Adrenal gland (tissue), 9 donors: ENCODE measurements at regions not wholly inside any gene's neighbourhood (a gene's known extent, or its start where the extent isn't known, plus 50 kb on each side); places are given as distances from the start of the nearest gene placed in this dataset.

ENCODE experiments used
- DNase-seq, 7 donors: peaks; one replicate each; pipeline ENCODE4 v3.0.0-alpha.2; 2019 to 2020
- H3K27ac ChIP-seq, 5 donors: fragments of 200-600 bp; sonication (generic) in 4 of 5; 1 replicate in 3 of 5; 2 replicates in 2 of 5; pipeline versions ENCODE4 v1.5.1 to v1.8.0; 2016 to 2020; ENCODE audit warnings: mild to moderate bottlenecking in 1 of 5
- H3K27me3 ChIP-seq: fragments of 200-600 bp; 2 replicates; pipeline ENCODE4 v1.8.0; 2021
- H3K36me3 ChIP-seq, 2 donors: fragments of 200-600 bp; replicated peaks in 1 of 2; 1 replicate in 1 of 2; 2 replicates in 1 of 2; pipeline versions ENCODE4 v1.5.1 to v1.8.0; 2018 to 2022
- H3K4me1 ChIP-seq, 2 donors: fragments of 200-600 bp; replicated peaks in 1 of 2; 1 replicate in 1 of 2; 2 replicates in 1 of 2; pipeline versions ENCODE4 v1.5.1 to v1.8.0; 2018 to 2021
- H3K4me3 ChIP-seq, 4 donors: fragments of 200-600 bp; sonication (generic) in 3 of 4; one replicate each; pipeline ENCODE4 v1.5.1; 2016 to 2018
- H3K9me3 ChIP-seq, 3 donors: fragments of 200-600 bp; sonication (generic) in 1 of 3; replicated peaks in 1 of 3; 1 replicate in 2 of 3; 2 replicates in 1 of 3; pipeline versions ENCODE4 v1.5.1 to v1.8.0; 2016 to 2021
- POLR2A ChIP-seq, 2 donors: fragments of 450-650 bp; IDR thresholded peaks; one replicate each; pipeline ENCODE4 v1.6.1; 2017; ENCODE audit warnings: antibody characterized with exemption in 2 of 2, mild to moderate bottlenecking in 2 of 2, moderate library complexity in 1 of 2
- WGBS, 4 donors: extraction: QIAGEN DNeasy Blood & Tissue Kit in 2 of 4; methylation state at CpG; one replicate each; pipeline versions ENCODE4 v1.1.5 to v1.1.7; 2013 to 2017; 5-methylcytosine and 5-hydroxymethylcytosine counted together
- intact Hi-C, 2 donors: fragments of 100-400 bp; cut with DNase I; formaldehyde crosslinking; loops; one replicate each; pipeline versions ENCODE4 v1.14.1 to v1.15.0; 2022 to 2023
- TF ChIP-seq, protein P1 (sequence below), 6 experiments: fragments of 450-650 bp in 4 of 6; fragments of 200-600 bp in 2 of 6; sonication (generic) in 1 of 6; IDR thresholded peaks; 1 replicate in 5 of 6; 2 replicates in 1 of 6; pipeline versions ENCODE4 v1.5.1 to v1.8.0; 2016 to 2021; ENCODE audit warnings: antibody characterized with exemption in 6 of 6, mild to moderate bottlenecking in 2 of 6, moderate library complexity in 1 of 6
- donor health status: healthy with polysubstance abuse.
- donor health status: Bipolar disorder and iron deficiency.
- donor health status: DM: yes; HTN: yes; CAD: no.
- donor health status: DM: no; HTN: no; CAD: no.
- donor health status: DM: no; HTN: no; CAD: no.

DNA sequence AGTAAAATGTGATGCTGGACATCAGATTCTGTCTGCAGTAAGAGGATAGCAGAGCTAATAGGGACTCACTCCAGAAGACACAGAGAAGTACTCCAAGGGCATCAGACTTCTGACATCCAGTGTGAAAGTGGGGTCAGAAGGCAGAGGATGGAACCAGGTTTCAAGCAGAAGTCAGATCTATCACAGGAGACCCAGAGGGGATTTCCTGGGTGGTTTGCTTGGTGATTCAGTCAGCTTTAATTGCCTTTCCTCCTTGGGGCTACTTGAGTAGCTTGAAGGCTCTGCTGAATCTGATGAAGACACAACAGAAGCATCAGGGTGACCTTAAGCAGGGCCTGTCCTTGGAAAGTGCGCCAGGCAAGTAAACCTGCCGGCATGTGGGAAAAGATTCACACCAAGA is 300.6 kb downstream of the COG6 start:
- Histone ChIP-seq H3K4me1 (no peaks in the 10 kb centered on the region), H3K27ac (no peak overlapping the region), H3K4me3 (no peak overlapping the region), H3K27me3 (no peaks in the 10 kb centered on the region), H3K9me3 (no peaks in the 10 kb centered on the region), H3K36me3 (no peaks in the 10 kb centered on the region)
- TF ChIP-seq POLR2A (IDR thresholded peaks at IDR 0.05): no peak
- TF ChIP-seq, protein P1, sequence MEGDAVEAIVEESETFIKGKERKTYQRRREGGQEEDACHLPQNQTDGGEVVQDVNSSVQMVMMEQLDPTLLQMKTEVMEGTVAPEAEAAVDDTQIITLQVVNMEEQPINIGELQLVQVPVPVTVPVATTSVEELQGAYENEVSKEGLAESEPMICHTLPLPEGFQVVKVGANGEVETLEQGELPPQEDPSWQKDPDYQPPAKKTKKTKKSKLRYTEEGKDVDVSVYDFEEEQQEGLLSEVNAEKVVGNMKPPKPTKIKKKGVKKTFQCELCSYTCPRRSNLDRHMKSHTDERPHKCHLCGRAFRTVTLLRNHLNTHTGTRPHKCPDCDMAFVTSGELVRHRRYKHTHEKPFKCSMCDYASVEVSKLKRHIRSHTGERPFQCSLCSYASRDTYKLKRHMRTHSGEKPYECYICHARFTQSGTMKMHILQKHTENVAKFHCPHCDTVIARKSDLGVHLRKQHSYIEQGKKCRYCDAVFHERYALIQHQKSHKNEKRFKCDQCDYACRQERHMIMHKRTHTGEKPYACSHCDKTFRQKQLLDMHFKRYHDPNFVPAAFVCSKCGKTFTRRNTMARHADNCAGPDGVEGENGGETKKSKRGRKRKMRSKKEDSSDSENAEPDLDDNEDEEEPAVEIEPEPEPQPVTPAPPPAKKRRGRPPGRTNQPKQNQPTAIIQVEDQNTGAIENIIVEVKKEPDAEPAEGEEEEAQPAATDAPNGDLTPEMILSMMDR (IDR thresholded peaks at IDR 0.05): no peak
- WGBS, 4 donors: 74 to 85% (median 76%) methylated on average over 2 of the region's 2 CpGs
- intact Hi-C loops: no loop called here
- DNase-seq: no peak

DNA sequence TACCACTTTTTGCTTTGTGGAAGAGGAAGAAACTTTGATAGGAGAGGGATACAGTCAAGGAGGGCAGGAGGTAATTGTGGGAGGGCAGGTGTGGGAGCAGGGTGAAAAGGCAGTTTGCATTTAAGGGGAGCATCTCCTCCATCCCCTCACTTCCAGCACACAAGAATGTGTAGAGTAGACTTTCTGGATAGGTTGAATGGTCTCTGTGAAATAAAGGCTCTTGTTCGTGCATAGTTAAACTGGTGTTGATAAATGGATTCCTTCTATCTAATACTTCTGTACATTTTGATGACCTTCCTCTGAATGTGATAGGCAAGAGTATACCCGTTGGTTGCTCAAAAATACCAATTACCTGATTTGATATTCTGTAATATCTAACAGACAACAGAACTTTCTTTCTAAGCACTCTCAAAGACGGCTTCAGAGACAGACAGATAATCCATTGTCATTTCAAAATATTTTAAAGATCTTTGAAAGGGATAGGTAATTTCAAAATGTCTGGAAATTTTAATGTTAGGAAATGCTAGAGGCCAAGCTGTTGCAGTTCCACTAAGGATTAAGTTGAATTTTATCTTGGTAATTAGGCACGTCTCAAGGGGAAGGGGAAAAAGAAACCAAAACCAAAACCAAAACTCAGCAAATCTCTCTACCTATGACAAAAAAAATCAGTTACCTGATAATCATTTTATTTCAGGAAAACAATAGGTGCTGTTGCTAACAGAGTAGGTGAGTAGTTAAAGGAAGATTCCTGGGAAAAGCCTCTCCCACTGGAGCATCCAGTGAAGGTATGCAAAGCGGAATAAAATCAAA is 302.6 kb downstream of the COG6 start:
- intact Hi-C loops: no loop called here
- TF ChIP-seq, protein P1 (IDR thresholded peaks at IDR 0.05): no peak
- TF ChIP-seq POLR2A (IDR thresholded peaks at IDR 0.05): no peak

DNA sequence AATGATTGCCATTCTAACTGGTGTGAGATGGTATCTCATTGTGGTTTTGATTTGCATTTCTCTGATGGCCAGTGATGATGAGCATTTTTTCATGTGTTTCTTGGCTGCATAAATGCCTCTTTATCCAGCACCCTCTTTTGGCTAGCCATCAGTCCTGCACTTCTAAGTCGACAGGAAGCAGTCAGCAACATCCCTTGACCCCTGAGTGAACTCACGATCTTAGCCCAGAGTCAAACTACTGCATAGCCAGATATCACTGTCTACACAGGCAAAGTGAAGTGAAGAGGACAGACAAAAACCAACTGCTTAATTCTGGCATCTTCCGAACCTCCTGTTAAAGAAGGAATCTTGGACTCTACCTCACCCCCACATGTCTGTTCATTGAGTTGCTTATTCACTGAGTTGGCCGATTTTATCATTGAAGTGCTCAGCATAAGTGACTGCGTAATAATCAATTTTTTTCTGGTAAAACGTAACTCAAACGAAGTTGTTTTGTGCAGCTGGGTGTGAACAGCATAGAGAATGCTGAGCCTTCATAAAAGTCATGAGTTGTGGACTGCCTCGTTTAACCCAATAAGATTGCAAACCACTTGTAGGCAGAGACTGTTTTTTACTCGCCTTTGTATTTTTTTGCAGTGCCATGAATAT is 304.2 kb downstream of the COG6 start:
- H3K9me3 ChIP-seq: no peaks in the 10 kb centered on the region
- H3K4me1 ChIP-seq: no peaks in the 10 kb centered on the region
- H3K4me3 ChIP-seq: no peak overlapping the region
- TF ChIP-seq POLR2A (IDR thresholded peaks at IDR 0.05): no peak
- TF ChIP-seq, protein P1 (IDR thresholded peaks at IDR 0.05): no peak
- H3K27me3 ChIP-seq: no peaks in the 10 kb centered on the region
- H3K27ac ChIP-seq: no peak overlapping the region
- 63 to 68% (median 68%) methylated on average over 9 of the region's 9 CpGs for WGBS, 4 donors
- intact Hi-C loops: no loop called here
- no peak for DNase-seq
- no peaks in the 10 kb centered on the region for H3K36me3 ChIP-seq

More for the DNA sequence above, 302.6 kb downstream of the COG6 start:
- Histone ChIP-seq H3K4me3 (peak overlapping the region in 1 of 4 donors; percentile 46), H3K36me3 (no peaks in the 10 kb centered on the region), H3K9me3 (no peaks in the 10 kb centered on the region), H3K27me3 (no peaks in the 10 kb centered on the region), H3K4me1 (no peaks in the 10 kb centered on the region), H3K27ac (no peak overlapping the region)
- DNase-seq: no peak
- WGBS, 4 donors: 63 to 72% (median 67%) methylated on average over 5 of the region's 5 CpGs

DNA sequence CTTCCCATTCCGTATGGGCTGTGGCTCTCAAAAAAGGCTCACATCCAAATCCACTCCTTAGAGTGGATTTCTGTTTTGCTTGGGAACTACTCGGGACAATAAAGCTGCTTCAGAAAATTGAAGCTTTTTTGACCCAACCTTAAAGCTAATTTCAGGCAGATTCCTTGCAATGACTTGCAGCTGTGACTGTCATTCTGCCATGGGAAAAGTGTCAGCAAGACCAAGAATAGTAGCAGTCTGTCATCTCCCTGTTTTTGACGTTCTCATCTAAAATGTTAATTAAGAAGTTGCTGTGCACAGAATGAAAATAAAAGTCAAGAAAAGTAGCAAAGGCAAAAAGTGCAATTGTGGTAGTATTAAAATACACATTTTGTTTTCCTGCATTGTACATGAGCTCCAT is 304.7 kb downstream of the COG6 start:
- Histone ChIP-seq H3K27me3 (no peaks in the 10 kb centered on the region), H3K4me1 (no peaks in the 10 kb centered on the region), H3K9me3 (no peaks in the 10 kb centered on the region), H3K4me3 (no peak overlapping the region), H3K27ac (no peak overlapping the region), H3K36me3 (no peaks in the 10 kb centered on the region)
- WGBS, 4 donors: 64 to 72% (median 68%) methylated on average over 3 of the region's 3 CpGs
- DNase-seq: no peak
- no peak for TF ChIP-seq POLR2A (IDR thresholded peaks at IDR 0.05)
- TF ChIP-seq, protein P1 (IDR thresholded peaks at IDR 0.05): no peak
- intact Hi-C loops: no loop called here
